Panc1 (cell line): ENCODE measurements at regions not wholly inside any gene's neighbourhood (a gene's known extent, or its start where the extent isn't known, plus 50 kb on each side); places are given as distances from the start of the nearest gene placed in this dataset.
"Not testable (repeated sequence)": the region's sequence is repeated elsewhere in the genome, so short reads cannot be mapped to it uniquely, and the experiment has no call there.

Experiments used
- CTCF ChIP-seq: fragments of 450-650 bp; IDR thresholded peaks from 2 replicates; pipeline ENCODE4 v1.5.1; 2017; ENCODE audit warnings: mild to moderate bottlenecking
- REST ChIP-seq, 2 experiments: IDR thresholded peaks; 2 replicates each; pipeline ENCODE4 v1.6.1; 2011 to 2012; ENCODE audit warnings: low read depth in 2 of 2, control low read depth in 1 of 2, low read length in 1 of 2, mild to moderate bottlenecking in 1 of 2, moderate library complexity in 1 of 2; ENCODE audit not compliant: insufficient read depth in 1 of 2

- not testable (repeated sequence) for TF ChIP-seq CTCF; REST (IDR thresholded peaks at IDR 0.05; ENCODE audit: insufficient read depth in 1 of 2, low read depth in 2 of 2, low read length in 1 of 2)
These were observed 704.1 kb downstream of the DTWD2 start for GRCh38 chr5:118284230-118284629.
